SK-N-MC (cell line): ENCODE measurements at regions not wholly inside any gene's neighbourhood (a gene's known extent, or its start where the extent isn't known, plus 50 kb on each side); places are given as distances from the start of the nearest gene placed in this dataset.
"Not testable (repeated sequence)": the region's sequence is repeated elsewhere in the genome, so short reads cannot be mapped to it uniquely, and the experiment has no call there.

ENCODE experiments used
- DNase-seq: peaks from one replicate; pipeline ENCODE4 v3.0.0-alpha.2; 2011; ENCODE audit warnings: low read depth, low spot score
- H3K27ac ChIP-seq: fragments of 200-600 bp; sonication (generic); 2 replicates; pipeline ENCODE4 v1.5.1; 2016; ENCODE audit warnings: mixed run types
- H3K36me3 ChIP-seq: fragments of 200-600 bp; sonication (generic); 2 replicates; pipeline ENCODE4 v1.6.1; 2017; ENCODE audit warnings: antibody characterized with exemption, low read length, mixed read lengths; ENCODE audit not compliant: insufficient read depth
- H3K4me3 ChIP-seq: fragments of 200-600 bp; sonication (generic); 2 replicates; pipeline ENCODE4 v1.5.1; 2016
- H3K9ac ChIP-seq: fragments of 200-600 bp; sonication (generic); 2 replicates; pipeline ENCODE4 v1.8.0; 2017; ENCODE audit warnings: mixed run types, mixed read lengths; ENCODE audit not compliant: insufficient read length
- H3K9me3 ChIP-seq: fragments of 200-600 bp; sonication (generic); 2 replicates; pipeline ENCODE4 v1.6.1; 2017; ENCODE audit warnings: low read depth, mild to moderate bottlenecking, antibody characterized with exemption, low read length, moderate library complexity, mixed read lengths
- EZH2 ChIP-seq: fragments of 200-600 bp; sonication (generic); IDR thresholded peaks from one replicate; pipeline ENCODE4 v1.6.1; 2017; ENCODE audit warnings: antibody characterized with exemption
- FOXP2 ChIP-seq: optimal IDR thresholded peaks from 2 replicates; pipeline ENCODE3; 2011; ENCODE audit warnings: mild to moderate bottlenecking, moderate library complexity; ENCODE audit not compliant: insufficient read depth; ENCODE audit errors: extremely low read length, control extremely low read depth
- POLR2AphosphoS5 ChIP-seq: IDR thresholded peaks from 2 replicates; pipeline ENCODE4 v1.6.1; 2012; ENCODE audit warnings: mild to moderate bottlenecking, low read depth, low read length, borderline replicate concordance

- Histone ChIP-seq H3K36me3 (no peaks in the 10 kb centered on the region), H3K9me3 (no peaks in the 10 kb centered on the region), H3K9ac (no peak overlapping the region), H3K4me3 (no peak overlapping the region), H3K27ac (no peak overlapping the region)
- no peak for DNase-seq
- TF ChIP-seq FOXP2 (no peak), POLR2AphosphoS5 (no peak), EZH2 (no peak)
Observed at GRCh38 chr2:20499387-20499786, 52.5 kb downstream of the RHOB start.

- no peak overlapping the region for H3K9ac ChIP-seq
- H3K36me3 ChIP-seq, result no peaks in the 10 kb centered on the region
- H3K27ac ChIP-seq, result no peak overlapping the region
- TF ChIP-seq EZH2 (no peak), FOXP2 (no peak), POLR2AphosphoS5 (no peak)
- no peak for DNase-seq
- no peak overlapping the region for H3K4me3 ChIP-seq
- H3K9me3 ChIP-seq, result no peaks in the 10 kb centered on the region
Observed at GRCh38 chr2:20501974-20502373, 55.1 kb downstream of the RHOB start.

- H3K9me3 ChIP-seq, H3K27ac ChIP-seq, DNase-seq, H3K9ac ChIP-seq, H3K36me3 ChIP-seq, H3K4me3 ChIP-seq: not testable (repeated sequence)
Observed at GRCh38 chr2:20502496-20502895, 55.6 kb downstream of the RHOB start.

GRCh38 chr2:20504174-20504573, 57.3 kb downstream of the RHOB start:
- H3K27ac ChIP-seq, result no peak overlapping the region
- H3K9ac ChIP-seq, result no peak overlapping the region

GRCh38 chr2:20506201-20506685, 59.4 kb downstream of the RHOB start:
- Histone ChIP-seq H3K9ac (no peak overlapping the region), H3K36me3 (no peaks in the 10 kb centered on the region), H3K4me3 (no peak overlapping the region), H3K27ac (no peak overlapping the region), H3K9me3 (no peaks in the 10 kb centered on the region)
- no peak for TF ChIP-seq FOXP2
- TF ChIP-seq POLR2AphosphoS5, result no peak
- TF ChIP-seq EZH2, result no peak
- no peak for DNase-seq

More at GRCh38 chr2:20504174-20504573, 57.3 kb downstream of the RHOB start:
- H3K9me3 ChIP-seq, result no peaks in the 10 kb centered on the region
- no peaks in the 10 kb centered on the region for H3K36me3 ChIP-seq
- H3K4me3 ChIP-seq, result no peak overlapping the region
- no peak for DNase-seq
- TF ChIP-seq FOXP2 (no peak), EZH2 (no peak), POLR2AphosphoS5 (no peak)

GRCh38 chr2:20507166-20507692, 60.4 kb downstream of the RHOB start:
- no peaks in the 10 kb centered on the region for H3K36me3 ChIP-seq
- no peaks in the 10 kb centered on the region for H3K9me3 ChIP-seq
- no peak overlapping the region for H3K9ac ChIP-seq
- no peak overlapping the region for H3K27ac ChIP-seq
- no peak for DNase-seq
- TF ChIP-seq EZH2 (no peak), POLR2AphosphoS5 (no peak), FOXP2 (no peak)
- H3K4me3 ChIP-seq, result no peak overlapping the region

GRCh38 chr2:20507711-20508110, 60.8 kb downstream of the RHOB start:
- Histone ChIP-seq H3K9me3 (no peaks in the 10 kb centered on the region), H3K4me3 (no peak overlapping the region), H3K36me3 (no peaks in the 10 kb centered on the region), H3K9ac (no peak overlapping the region), H3K27ac (no peak overlapping the region)
- DNase-seq, result no peak
- TF ChIP-seq FOXP2 (no peak), POLR2AphosphoS5 (no peak), EZH2 (no peak)

- Histone ChIP-seq H3K4me3 (no peak overlapping the region), H3K9me3 (no peaks in the 10 kb centered on the region), H3K27ac (no peak overlapping the region), H3K36me3 (no peaks in the 10 kb centered on the region), H3K9ac (no peak overlapping the region)
- TF ChIP-seq FOXP2 (no peak), POLR2AphosphoS5 (no peak), EZH2 (no peak)
- DNase-seq, result no peak
Observed at GRCh38 chr2:20509301-20509769, 62.5 kb downstream of the RHOB start.

GRCh38 chr2:20509770-20510490, 63.1 kb downstream of the RHOB start:
- Histone ChIP-seq H3K36me3 (no peaks in the 10 kb centered on the region), H3K27ac (no peak overlapping the region), H3K4me3 (no peak overlapping the region), H3K9ac (no peak overlapping the region), H3K9me3 (no peaks in the 10 kb centered on the region)
- no peak for DNase-seq
- TF ChIP-seq POLR2AphosphoS5 (no peak), EZH2 (no peak)
